H1 (cell line): ENCODE measurements at regions not wholly inside any gene's neighbourhood (a gene's known extent, or its start where the extent isn't known, plus 50 kb on each side); places are given as distances from the start of the nearest gene placed in this dataset.

Experiments used
- CHD1 ChIP-seq: IDR thresholded peaks from 2 replicates; pipeline ENCODE4 v1.6.1; 2012; ENCODE audit warnings: low read depth, low read length, improper control_type of control experiment
- JUN ChIP-seq: IDR thresholded peaks from 2 replicates; pipeline ENCODE4 v1.6.1; 2011; ENCODE audit warnings: low read depth, mild to moderate bottlenecking, improper control_type of control experiment, low read length
- KDM5A ChIP-seq: fragments of 200-600 bp; IDR thresholded peaks from 2 replicates; pipeline ENCODE4 v1.7.1; 2012; ENCODE audit warnings: mild to moderate bottlenecking, low read length, inconsistent platforms, mixed read lengths
- POLR2A ChIP-seq, 2 experiments: IDR thresholded peaks; 1 replicate in 1 of 2; 2 replicates in 1 of 2; pipeline ENCODE4 v1.6.1; 2011; ENCODE audit warnings: low read depth in 2 of 2, low read length in 2 of 2, mild to moderate bottlenecking in 2 of 2; ENCODE audit errors: control extremely low read depth in 1 of 2
- POLR2AphosphoS5 ChIP-seq: IDR thresholded peaks from 2 replicates; pipeline ENCODE4 v1.6.1; 2011; ENCODE audit warnings: low read depth, low read length
- RXRA ChIP-seq: IDR thresholded peaks from 2 replicates; pipeline ENCODE4 v1.6.1; 2011; ENCODE audit warnings: low read depth, mild to moderate bottlenecking, low read length, moderate library complexity; ENCODE audit not compliant: insufficient read depth
- TAF1 ChIP-seq: IDR thresholded peaks from 2 replicates; pipeline ENCODE4 v1.6.1; 2011; ENCODE audit warnings: mild to moderate bottlenecking, low read depth, low read length
- TF ChIP-seq, protein P1 (sequence below), 3 experiments: IDR thresholded peaks; 1 replicate in 2 of 3; 2 replicates in 1 of 3; pipeline versions ENCODE4 v1.5.1 to v1.6.1; 2011; ENCODE audit warnings: low read length in 3 of 3, mild to moderate bottlenecking in 3 of 3, inconsistent platforms in 2 of 3, low read depth in 1 of 3, moderate library complexity in 1 of 3; ENCODE audit not compliant: insufficient read depth in 1 of 3; ENCODE audit errors: control extremely low read depth in 1 of 3
- TF ChIP-seq, protein P2 (sequence below): IDR thresholded peaks from 2 replicates; pipeline ENCODE4 v1.6.1; 2012; ENCODE audit warnings: inconsistent platforms
- TF ChIP-seq, protein P3 (sequence below): IDR thresholded peaks from 2 replicates; pipeline ENCODE4 v1.6.1; 2011; ENCODE audit warnings: low read depth, mild to moderate bottlenecking, low read length; ENCODE audit not compliant: insufficient read depth

DNA sequence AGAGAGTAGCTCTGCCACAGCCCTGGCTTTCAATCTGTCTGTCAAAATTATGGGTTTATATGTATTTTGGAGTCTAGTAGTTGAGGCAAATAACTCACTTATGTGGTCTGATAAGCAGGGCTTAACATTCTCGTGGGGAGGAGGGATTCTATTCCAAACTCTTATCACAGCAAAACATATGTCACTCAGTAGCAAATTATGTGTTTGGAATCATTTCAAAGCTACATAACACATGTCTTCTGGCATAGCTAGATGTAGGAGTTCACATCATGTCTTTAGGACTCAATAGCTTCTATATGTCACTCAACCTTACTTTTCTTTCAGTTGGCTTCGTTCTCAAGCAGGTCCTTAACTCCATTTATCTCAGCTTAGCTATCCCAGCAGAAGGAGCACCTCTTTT is 144.5 kb upstream of the SEMA6A start:
- TF ChIP-seq JUN (no peak), POLR2A (IDR thresholded peaks at IDR 0.05; ENCODE audit: control extremely low read depth in 1 of 2, low read depth in 2 of 2, low read length in 2 of 2) (no peak), POLR2AphosphoS5 (no peak), TAF1 (no peak), RXRA (no peak), KDM5A (no peak), CHD1 (no peak)
- TF ChIP-seq, protein P1, sequence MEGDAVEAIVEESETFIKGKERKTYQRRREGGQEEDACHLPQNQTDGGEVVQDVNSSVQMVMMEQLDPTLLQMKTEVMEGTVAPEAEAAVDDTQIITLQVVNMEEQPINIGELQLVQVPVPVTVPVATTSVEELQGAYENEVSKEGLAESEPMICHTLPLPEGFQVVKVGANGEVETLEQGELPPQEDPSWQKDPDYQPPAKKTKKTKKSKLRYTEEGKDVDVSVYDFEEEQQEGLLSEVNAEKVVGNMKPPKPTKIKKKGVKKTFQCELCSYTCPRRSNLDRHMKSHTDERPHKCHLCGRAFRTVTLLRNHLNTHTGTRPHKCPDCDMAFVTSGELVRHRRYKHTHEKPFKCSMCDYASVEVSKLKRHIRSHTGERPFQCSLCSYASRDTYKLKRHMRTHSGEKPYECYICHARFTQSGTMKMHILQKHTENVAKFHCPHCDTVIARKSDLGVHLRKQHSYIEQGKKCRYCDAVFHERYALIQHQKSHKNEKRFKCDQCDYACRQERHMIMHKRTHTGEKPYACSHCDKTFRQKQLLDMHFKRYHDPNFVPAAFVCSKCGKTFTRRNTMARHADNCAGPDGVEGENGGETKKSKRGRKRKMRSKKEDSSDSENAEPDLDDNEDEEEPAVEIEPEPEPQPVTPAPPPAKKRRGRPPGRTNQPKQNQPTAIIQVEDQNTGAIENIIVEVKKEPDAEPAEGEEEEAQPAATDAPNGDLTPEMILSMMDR (IDR thresholded peaks at IDR 0.05; ENCODE audit: control extremely low read depth in 1 of 3, insufficient read depth in 1 of 3, low read depth in 1 of 3, low read length in 3 of 3), result no peak
- TF ChIP-seq, protein P2, sequence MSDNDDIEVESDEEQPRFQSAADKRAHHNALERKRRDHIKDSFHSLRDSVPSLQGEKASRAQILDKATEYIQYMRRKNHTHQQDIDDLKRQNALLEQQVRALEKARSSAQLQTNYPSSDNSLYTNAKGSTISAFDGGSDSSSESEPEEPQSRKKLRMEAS, result no peak
- TF ChIP-seq, protein P3, sequence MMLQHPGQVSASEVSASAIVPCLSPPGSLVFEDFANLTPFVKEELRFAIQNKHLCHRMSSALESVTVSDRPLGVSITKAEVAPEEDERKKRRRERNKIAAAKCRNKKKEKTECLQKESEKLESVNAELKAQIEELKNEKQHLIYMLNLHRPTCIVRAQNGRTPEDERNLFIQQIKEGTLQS, result no peak
